Activated T-cell treated with anti-CD3 and anti-CD28 coated beads, Interleukin-2, amount 50 U/mL, for 48 hours (primary cell): ENCODE measurements at regions not wholly inside any gene's neighbourhood (a gene's known extent, or its start where the extent isn't known, plus 50 kb on each side); places are given as distances from the start of the nearest gene placed in this dataset.

Source experiments
- DNase-seq, 2 experiments: peaks; one replicate each; pipeline ENCODE4 v3.0.0-alpha.2; 2020

GRCh38 chr2:39515273-39515896 is 78.3 kb upstream of the MAP4K3 start:
- no peak for DNase-seq

- no peak for DNase-seq
Observed at GRCh38 chr2:39515897-39516346, 78.8 kb upstream of the MAP4K3 start.

- no peak for DNase-seq
Observed at GRCh38 chr2:39516347-39517101, 79.4 kb upstream of the MAP4K3 start.

- DNase-seq, result no peak
Observed at GRCh38 chr2:39517102-39517436, 80.0 kb upstream of the MAP4K3 start.

GRCh38 chr2:39517622-39518021 is 80.5 kb upstream of the MAP4K3 start:
- no peak for DNase-seq

GRCh38 chr2:39519886-39520285 is 82.8 kb upstream of the MAP4K3 start:
- DNase-seq, result no peak

GRCh38 chr2:39521876-39522517 is 84.9 kb upstream of the MAP4K3 start:
- no peak for DNase-seq

- DNase-seq, result no peak
Observed at GRCh38 chr2:39522518-39522877, 85.4 kb upstream of the MAP4K3 start.

GRCh38 chr2:39523308-39524044 is 86.4 kb upstream of the MAP4K3 start:
- DNase-seq, result no peak

GRCh38 chr2:39524061-39524460 is 87.0 kb upstream of the MAP4K3 start:
- DNase-seq, result no peak

- no peak for DNase-seq
Observed at GRCh38 chr2:39524756-39525635, 87.9 kb upstream of the MAP4K3 start.

- no peak for DNase-seq
Observed at GRCh38 chr2:39525636-39526412, 88.7 kb upstream of the MAP4K3 start.

GRCh38 chr2:39528701-39529100 is 91.6 kb upstream of the MAP4K3 start:
- no peak for DNase-seq

GRCh38 chr2:39529836-39530235 is 92.8 kb upstream of the MAP4K3 start:
- DNase-seq, result no peak

GRCh38 chr2:39530411-39530866 is 93.4 kb upstream of the MAP4K3 start:
- no peak for DNase-seq

GRCh38 chr2:39531220-39531777 is 94.2 kb upstream of the MAP4K3 start:
- no peak for DNase-seq

- no peak for DNase-seq
Observed at GRCh38 chr2:39532933-39533332, 95.8 kb upstream of the MAP4K3 start.

- DNase-seq, result no peak
Observed at GRCh38 chr2:39534095-39534711, 97.1 kb upstream of the MAP4K3 start.

GRCh38 chr2:39535636-39536185 is 98.6 kb upstream of the MAP4K3 start:
- DNase-seq, result no peak

- no peak for DNase-seq
Observed at GRCh38 chr2:39537150-39537549, 100.1 kb upstream of the MAP4K3 start.

- DNase-seq, result no peak
Observed at GRCh38 chr2:39538718-39539117, 101.6 kb upstream of the MAP4K3 start.
